GM18858 (cell line): ENCODE measurements at regions not wholly inside any gene's neighbourhood (a gene's known extent, or its start where the extent isn't known, plus 50 kb on each side); places are given as distances from the start of the nearest gene placed in this dataset.

Source experiments
- ATAC-seq: cut with Tn5 transposase; IDR thresholded peaks from one replicate; pipeline ENCODE4 v1.9.1; 2021; ENCODE audit not compliant: unreplicated experiment

- no peak for ATAC-seq
Observed at GRCh38 chr1:65486613-65487012, 66.1 kb downstream of the LEPR start.

DNA sequence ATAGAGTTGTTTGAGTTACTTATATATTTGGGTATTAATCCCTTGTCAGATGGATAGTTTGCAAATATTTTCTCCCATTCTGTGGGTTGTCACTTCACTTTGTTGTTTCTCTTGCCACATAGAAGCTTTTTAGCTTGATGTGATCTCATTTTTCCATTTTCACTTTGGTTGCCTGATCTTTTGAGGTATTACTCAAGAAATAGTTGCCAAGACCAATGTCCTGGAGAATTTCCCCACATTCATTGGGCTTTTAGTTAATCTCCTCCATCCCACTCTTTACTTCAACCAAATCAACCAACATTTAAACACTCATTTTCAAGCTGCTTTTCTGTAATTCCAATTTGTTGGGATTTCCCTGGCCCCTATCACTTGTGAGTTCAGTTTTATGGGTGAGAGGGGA lies 69.0 kb downstream of the LEPR start:
- no peak for ATAC-seq

DNA sequence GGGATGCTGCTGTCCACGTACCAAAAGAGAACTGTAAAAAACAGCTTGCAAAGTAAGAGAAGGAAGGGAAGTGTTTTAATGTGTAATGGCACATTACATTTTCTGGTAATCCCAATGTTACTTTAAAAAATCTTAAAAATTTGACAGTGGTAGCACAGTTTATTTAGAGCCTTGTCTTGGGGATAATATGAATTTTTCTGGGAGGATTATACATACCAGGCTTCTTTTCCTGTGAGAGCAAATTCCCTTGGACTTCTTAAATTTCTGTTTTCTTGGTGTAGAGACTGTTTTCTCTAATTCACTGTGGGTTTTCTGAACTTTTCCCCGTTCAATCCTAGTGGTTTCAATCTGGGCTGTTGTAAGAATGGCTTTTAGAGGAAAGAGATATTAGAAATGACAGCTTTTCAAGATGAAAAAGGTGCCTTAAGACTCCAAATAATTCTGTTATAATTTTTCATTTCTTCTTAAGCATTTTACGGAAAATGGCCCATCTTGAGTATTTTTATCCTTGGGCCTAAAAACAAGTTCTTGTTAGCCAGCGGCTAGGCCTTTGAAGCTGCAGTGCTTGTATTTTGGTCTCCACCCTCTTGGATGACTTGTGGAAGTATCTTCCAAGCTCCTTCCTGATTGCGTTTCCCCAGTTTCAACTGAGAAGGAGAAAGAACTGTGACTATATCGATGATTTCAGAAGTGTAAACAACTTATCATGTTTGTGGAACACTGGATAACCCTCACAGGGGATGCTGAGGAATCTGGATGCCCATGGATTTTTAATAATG lies 70.0 kb downstream of the LEPR start:
- ATAC-seq, result no peak

DNA sequence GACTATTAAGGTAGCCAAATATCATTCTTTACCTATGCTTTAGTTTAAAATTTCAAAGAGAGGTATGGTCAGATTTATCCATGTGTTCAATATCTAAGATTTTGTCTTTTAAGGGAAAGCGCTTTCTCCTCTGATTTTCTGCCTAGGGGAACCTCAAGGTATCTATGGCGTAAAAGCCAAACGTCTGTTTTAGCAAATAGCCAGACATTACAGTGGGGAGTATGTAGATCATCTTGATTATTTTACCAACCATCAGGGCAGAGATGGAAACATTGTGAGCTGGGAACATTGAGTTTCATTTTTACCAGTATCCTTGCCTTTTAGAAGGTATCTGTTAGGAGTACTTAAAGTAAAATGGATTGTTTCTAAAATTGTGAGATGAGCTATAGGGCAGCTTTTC lies 71.0 kb downstream of the LEPR start:
- no peak for ATAC-seq

GRCh38 chr1:65493802-65494201 lies 73.3 kb downstream of the LEPR start:
- ATAC-seq, result no peak

DNA sequence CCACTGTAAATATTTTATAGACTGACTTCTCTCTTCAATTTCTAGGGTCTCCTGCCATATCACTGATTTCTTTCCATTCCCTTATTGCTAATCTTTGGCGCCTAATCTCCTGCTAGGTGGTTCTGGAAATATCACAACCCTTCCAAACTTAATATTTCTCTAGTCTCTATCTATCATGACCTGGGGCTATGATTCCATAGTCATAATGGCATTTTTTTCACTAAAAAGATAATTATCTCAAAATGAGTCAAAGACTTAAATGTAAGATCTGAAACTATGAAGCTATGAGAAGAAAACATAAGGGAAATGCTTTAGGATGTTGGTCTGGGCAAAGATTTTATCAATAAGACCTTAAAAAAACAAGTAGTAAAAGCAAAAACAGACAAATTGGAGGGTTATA lies 74.2 kb downstream of the LEPR start:
- ATAC-seq, result no peak

- ATAC-seq, result no peak
Observed at GRCh38 chr1:65495137-65495536, 74.7 kb downstream of the LEPR start.

DNA sequence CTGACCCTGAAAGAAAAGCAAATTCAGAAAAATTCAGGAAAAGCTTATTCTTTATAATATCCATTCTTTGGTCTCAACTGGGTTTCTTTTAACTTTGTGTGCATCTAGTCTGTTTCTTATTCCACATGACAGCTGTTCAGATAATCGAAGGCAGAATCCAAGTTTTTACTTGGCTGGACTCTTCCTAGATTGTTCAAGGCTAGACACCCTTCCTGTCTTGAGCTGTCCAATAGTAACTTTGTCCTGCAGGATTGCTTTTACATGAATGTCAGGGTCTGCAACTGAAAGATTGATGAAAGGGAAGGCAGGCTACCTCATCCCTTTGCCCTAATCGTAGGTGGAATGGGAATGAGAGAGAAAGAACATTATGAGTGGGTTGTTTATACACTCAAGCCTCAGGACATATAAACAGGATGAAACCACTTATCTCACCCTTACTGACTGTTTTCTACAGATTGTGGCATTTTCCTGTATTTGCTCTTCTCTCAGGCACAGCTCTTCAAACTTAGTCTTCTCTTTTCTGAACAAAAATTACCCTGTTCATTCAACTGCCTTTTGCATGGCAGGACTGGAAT lies 76.9 kb downstream of the LEPR start:
- no peak for ATAC-seq

- no peak for ATAC-seq
Observed at GRCh38 chr1:65503427-65503826, 83.0 kb downstream of the LEPR start.

GRCh38 chr1:65504263-65504662 lies 83.8 kb downstream of the LEPR start:
- ATAC-seq, result no peak

GRCh38 chr1:65505547-65506300 lies 85.3 kb downstream of the LEPR start:
- no peak for ATAC-seq

- ATAC-seq, result no peak
Observed at GRCh38 chr1:65508051-65508450, 87.6 kb downstream of the LEPR start.

DNA sequence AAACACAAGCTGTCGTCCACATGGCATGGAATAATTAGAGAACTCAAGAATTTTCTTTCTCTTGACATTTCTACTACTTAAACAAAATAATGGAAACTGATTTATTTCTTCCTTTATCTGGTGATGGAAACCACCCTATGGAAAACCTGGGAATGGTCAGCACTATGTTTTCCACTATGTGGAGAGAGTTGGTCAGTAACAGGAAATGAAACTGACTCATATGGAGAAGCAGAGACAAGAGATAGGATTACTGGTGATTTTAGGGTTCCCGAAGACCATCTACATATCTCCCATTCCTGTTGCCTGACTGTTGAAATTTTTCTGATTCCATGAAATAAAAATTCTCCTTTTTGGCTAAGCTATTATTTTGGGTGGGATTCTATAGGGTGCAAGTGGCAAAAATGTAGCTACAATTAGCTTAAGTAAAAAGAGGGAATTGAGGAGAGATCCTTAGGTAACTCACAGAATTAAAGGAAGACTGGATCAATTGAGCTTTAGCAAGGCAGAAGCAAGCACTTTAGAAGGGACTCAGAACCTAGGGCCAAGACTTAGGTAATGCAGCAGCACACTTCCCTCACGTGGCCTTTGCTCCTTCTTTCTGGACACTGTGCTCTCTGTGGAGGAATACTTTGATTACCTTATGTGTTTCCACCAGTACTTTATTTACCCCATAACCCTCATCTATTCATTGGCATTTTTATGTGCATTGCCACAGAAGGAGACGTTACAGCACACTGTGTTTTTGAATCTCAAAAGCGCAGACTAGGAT lies 89.6 kb downstream of the LEPR start:
- no peak for ATAC-seq

GRCh38 chr1:65510961-65511360 lies 90.5 kb downstream of the LEPR start:
- no peak for ATAC-seq

DNA sequence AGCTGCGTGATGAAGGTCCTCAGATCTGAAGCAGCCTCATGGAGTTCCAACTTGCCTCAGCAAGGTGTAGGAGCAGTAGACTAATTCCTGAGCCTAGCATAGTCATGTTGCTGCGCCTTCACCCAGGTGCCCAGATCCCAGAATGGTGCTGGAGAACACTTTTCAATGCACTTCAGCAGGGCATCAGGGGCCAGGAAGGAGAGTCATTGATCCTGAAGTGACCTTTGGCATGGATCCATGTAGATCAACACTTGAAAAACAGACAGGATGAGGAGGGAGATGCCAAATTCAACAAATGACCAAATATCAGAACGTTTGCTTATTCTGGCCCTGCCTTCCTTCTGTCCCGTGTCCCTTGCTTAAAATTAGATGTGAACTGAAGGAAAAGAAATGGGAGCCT lies 91.9 kb downstream of the LEPR start:
- ATAC-seq, result no peak

GRCh38 chr1:65512967-65513780 lies 92.7 kb downstream of the LEPR start:
- no peak for ATAC-seq

DNA sequence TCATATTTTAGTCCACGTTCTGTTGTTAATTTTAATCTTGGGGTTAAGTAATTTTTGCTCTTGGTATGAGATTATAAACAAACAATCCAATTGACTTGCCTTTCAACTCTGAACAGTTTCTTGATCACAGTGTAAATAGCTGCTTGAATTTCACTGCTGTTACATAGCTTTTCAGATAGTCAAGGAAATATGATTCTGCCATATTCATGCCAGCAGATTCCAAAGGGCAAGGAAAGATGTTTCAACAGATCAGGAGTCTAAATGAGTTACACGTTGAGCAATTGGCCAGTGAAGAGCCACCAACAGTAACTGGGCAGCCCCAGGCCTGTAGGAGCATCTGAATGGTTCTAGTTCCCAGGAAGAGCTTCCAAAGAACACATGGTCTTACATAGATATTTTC lies 93.6 kb downstream of the LEPR start:
- ATAC-seq, result no peak

DNA sequence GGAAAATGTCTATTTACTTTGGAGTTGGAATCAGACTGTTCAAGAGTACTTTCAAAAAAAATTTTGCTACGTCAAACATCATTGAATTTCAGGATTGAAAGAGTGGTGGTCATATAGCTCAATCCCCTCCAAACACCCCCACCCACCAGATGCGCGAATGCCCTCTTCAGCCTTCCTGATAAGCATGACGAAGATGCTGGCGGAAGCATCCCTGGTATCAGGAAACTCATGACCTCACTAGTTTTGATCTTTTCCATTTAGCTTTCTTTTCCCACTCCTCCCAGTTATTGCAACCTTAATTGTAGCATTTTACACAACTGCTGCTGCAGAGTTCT lies 104.4 kb downstream of the LEPR start:
- no peak for ATAC-seq

GRCh38 chr1:65525266-65526048 lies 105.0 kb downstream of the LEPR start:
- ATAC-seq, result no peak

- ATAC-seq, result no peak
Observed at GRCh38 chr1:65526049-65526556, 105.6 kb downstream of the LEPR start.
